ENCODE measurements at regions not wholly inside any gene's neighbourhood (a gene's known extent, or its start where the extent isn't known, plus 50 kb on each side); places are given as distances from the start of the nearest gene placed in this dataset.
"Not testable (repeated sequence)": the region's sequence is repeated elsewhere in the genome, so short reads cannot be mapped to it uniquely, and the experiment has no call there.

- H3K4me3 Mint-ChIP-seq, result no peak overlapping the region
- no peaks in the 10 kb centered on the region for H3K4me1 Mint-ChIP-seq
- H3K9me3 Mint-ChIP-seq, result peaks cover 0 to 2% of the 10 kb centered on the region in 2 donors
- no peak overlapping the region for H3K27ac Mint-ChIP-seq
- no peaks in the 10 kb centered on the region for H3K36me3 Mint-ChIP-seq
- no peak for ATAC-seq (replicated peaks)
- DNase-seq, result no peak
- peaks cover 15 to 18% of the 10 kb centered on the region in 2 donors for H3K27me3 Mint-ChIP-seq
Observed at GRCh38 chr17:34082404-34082803, 172.7 kb upstream of the CCL2 start.

DNA sequence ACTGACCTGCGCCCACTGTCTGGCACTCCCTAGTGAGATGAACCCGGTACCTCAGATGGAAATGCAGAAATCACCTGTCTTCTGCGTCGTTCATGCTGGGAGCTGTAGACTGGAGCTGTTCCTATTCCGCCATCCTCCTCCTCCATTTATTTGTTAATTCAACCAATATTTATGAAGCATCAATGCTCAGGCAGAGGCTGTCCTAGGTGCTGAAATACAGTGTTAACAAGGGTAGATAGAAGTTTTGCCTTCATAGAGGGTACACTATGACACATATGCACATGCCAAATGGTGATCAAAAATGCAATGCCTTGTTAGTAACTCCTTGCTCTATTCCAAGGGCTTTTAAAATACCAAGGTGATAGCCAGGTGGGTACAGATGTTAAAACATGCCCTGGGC is 166.0 kb upstream of the CCL2 start:
- DNase-seq; ATAC-seq (replicated peaks); H3K9me3 Mint-ChIP-seq; H3K4me3 Mint-ChIP-seq; H3K36me3 Mint-ChIP-seq; H3K4me1 Mint-ChIP-seq; H3K27ac Mint-ChIP-seq: not testable (repeated sequence)
- H3K27me3 Mint-ChIP-seq, result peaks cover 13 to 24% of the 10 kb centered on the region in 2 donors

DNA sequence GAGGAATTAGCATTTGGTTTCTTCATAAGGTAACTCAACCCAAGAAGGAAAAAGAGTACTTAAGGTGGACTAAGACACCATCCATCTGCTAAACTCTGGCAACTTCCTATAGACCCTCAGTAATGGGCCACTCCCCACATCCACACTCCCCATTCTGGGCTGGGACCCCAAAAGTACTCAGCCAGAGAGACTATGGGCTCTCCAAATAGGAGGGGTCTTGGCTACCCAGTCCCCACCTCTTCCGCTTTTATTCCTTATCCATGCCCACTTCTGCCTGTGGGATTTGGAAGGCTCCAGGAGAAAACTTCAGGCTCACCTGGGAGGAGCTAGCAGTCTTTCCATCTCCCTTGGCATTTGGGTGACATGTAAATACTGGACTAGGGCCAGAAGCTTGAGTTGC is 164.5 kb upstream of the CCL2 start:
- no peaks in the 10 kb centered on the region for H3K36me3 Mint-ChIP-seq
- DNase-seq, result no peak
- no peaks in the 10 kb centered on the region for H3K4me1 Mint-ChIP-seq
- no peak for ATAC-seq (replicated peaks)
- H3K4me3 Mint-ChIP-seq, result no peak overlapping the region
- H3K9me3 Mint-ChIP-seq, result no peaks in the 10 kb centered on the region
- peaks cover 13 to 24% of the 10 kb centered on the region in 2 donors for H3K27me3 Mint-ChIP-seq
- H3K27ac Mint-ChIP-seq, result no peak overlapping the region

DNA sequence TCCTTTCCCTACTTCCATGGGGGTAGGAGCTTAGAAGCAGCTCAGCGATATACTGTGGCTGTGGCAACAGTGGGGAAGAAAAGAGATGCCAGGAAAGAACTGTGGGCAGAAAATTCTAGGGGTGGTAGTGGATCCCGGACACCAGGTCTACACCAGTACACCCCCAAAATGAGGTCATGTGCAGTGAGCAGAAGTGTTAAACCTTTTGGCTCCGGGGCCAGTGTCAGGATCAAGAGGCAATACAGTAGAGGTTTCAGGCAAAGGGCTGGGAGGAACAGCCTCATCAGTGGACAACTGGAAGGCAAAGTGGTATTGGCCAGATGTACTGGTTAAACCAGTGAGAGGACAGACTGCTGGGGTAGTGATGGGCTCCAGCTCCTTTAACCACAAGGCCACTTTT is 163.1 kb upstream of the CCL2 start:
- Mint-ChIP-seq H3K9me3 (no peaks in the 10 kb centered on the region), H3K4me3 (no peak overlapping the region), H3K36me3 (no peaks in the 10 kb centered on the region), H3K27ac (no peak overlapping the region), H3K27me3 (peaks cover 20 to 29% of the 10 kb centered on the region in 2 donors), H3K4me1 (no peaks in the 10 kb centered on the region)
- DNase-seq (no peak), ATAC-seq (replicated peaks) (no peak)

DNA sequence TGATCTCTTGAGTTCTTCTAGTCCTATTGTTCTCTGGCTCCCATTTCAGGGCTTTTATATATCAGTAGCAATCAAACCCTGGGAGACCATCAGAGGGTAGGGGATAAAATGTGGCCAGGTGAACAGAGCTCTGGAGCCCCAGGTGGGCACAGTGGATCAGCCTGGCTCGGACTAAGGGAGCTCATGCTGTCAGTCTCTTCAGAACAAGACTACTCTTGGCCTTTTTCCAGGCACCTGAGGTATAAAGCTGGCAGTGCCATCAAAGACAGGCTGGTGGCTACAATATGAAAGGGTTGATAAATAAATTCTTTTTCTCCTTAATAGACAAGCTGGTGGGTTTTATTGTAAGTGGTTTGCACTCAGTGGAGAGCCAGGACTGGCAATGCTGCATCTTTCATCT is 160.0 kb upstream of the CCL2 start:
- no peak for DNase-seq
- Mint-ChIP-seq H3K9me3 (no peaks in the 10 kb centered on the region), H3K27me3 (peaks cover 24% of the 10 kb centered on the region in 2 donors), H3K4me3 (no peak overlapping the region), H3K4me1 (no peaks in the 10 kb centered on the region), H3K36me3 (no peaks in the 10 kb centered on the region), H3K27ac (no peak overlapping the region)
- no peak for ATAC-seq (replicated peaks)

DNA sequence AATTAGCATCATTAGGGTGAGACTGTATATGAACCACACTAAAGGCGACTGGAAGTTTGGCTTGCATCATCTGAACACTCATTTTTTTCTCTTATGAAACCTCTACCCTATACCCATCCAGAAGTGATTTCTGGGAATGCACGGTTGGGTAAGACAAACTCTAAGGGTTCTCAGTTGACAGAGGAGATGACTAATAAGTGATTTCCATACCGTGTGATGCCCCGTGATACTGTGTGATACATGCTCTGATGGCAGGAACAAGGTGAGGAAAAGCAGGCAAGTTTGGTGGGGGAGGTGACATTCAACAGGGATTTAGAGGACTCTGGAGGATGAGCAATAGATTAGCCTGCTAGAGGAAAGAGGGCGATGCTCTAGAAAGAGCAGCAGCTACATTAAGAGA is 156.4 kb upstream of the CCL2 start:
- no peak for DNase-seq
- H3K27ac Mint-ChIP-seq, result no peak overlapping the region
- peaks cover 6 to 23% of the 10 kb centered on the region in 2 donors for H3K27me3 Mint-ChIP-seq
- no peaks in the 10 kb centered on the region for H3K4me1 Mint-ChIP-seq
- H3K9me3 Mint-ChIP-seq, result no peaks in the 10 kb centered on the region
- ATAC-seq (replicated peaks), result no peak
- H3K4me3 Mint-ChIP-seq, result no peak overlapping the region
- H3K36me3 Mint-ChIP-seq, result no peaks in the 10 kb centered on the region

- H3K36me3 Mint-ChIP-seq, result no peaks in the 10 kb centered on the region
- no peak overlapping the region for H3K4me3 Mint-ChIP-seq
- H3K27ac Mint-ChIP-seq, result no peak overlapping the region
- H3K27me3 Mint-ChIP-seq, result peaks cover 6 to 23% of the 10 kb centered on the region in 2 donors
- ATAC-seq (replicated peaks), result no peak
- DNase-seq, result no peak
- H3K9me3 Mint-ChIP-seq, result no peaks in the 10 kb centered on the region
- H3K4me1 Mint-ChIP-seq, result no peaks in the 10 kb centered on the region
Observed at GRCh38 chr17:34099859-34100515, 155.1 kb upstream of the CCL2 start.

- ATAC-seq (replicated peaks) (no peak), DNase-seq (no peak)
- H3K27ac Mint-ChIP-seq, result no peak overlapping the region
- H3K4me1 Mint-ChIP-seq, result no peaks in the 10 kb centered on the region
- no peak overlapping the region for H3K4me3 Mint-ChIP-seq
- H3K36me3 Mint-ChIP-seq, result no peaks in the 10 kb centered on the region
- peaks cover 12 to 17% of the 10 kb centered on the region in 2 donors for H3K27me3 Mint-ChIP-seq
- H3K9me3 Mint-ChIP-seq, result no peaks in the 10 kb centered on the region
Observed at GRCh38 chr17:34107019-34107418, 148.1 kb upstream of the CCL2 start.

GRCh38 chr17:34110315-34110714 is 144.8 kb upstream of the CCL2 start:
- DNase-seq (no peak), ATAC-seq (replicated peaks) (no peak)
- Mint-ChIP-seq H3K27me3 (peaks cover 20 to 32% of the 10 kb centered on the region in 2 donors), H3K36me3 (no peaks in the 10 kb centered on the region), H3K4me3 (no peak overlapping the region), H3K9me3 (no peaks in the 10 kb centered on the region), H3K27ac (no peak overlapping the region), H3K4me1 (no peaks in the 10 kb centered on the region)

- peaks cover 20 to 37% of the 10 kb centered on the region in 2 donors for H3K27me3 Mint-ChIP-seq
- no peak overlapping the region for H3K27ac Mint-ChIP-seq
- no peaks in the 10 kb centered on the region for H3K9me3 Mint-ChIP-seq
- no peak for DNase-seq
- ATAC-seq (replicated peaks), result no peak
- no peak overlapping the region for H3K4me3 Mint-ChIP-seq
- no peaks in the 10 kb centered on the region for H3K4me1 Mint-ChIP-seq
- H3K36me3 Mint-ChIP-seq, result no peaks in the 10 kb centered on the region
Observed at GRCh38 chr17:34113089-34113488, 142.0 kb upstream of the CCL2 start.

- no peak for DNase-seq
- Mint-ChIP-seq H3K36me3 (no peaks in the 10 kb centered on the region), H3K4me1 (no peaks in the 10 kb centered on the region), H3K9me3 (no peaks in the 10 kb centered on the region), H3K27ac (no peak overlapping the region), H3K27me3 (peaks cover 20 to 37% of the 10 kb centered on the region in 2 donors), H3K4me3 (no peak overlapping the region)
- no peak for ATAC-seq (replicated peaks)
Observed at GRCh38 chr17:34114174-34114573, 140.9 kb upstream of the CCL2 start.

DNA sequence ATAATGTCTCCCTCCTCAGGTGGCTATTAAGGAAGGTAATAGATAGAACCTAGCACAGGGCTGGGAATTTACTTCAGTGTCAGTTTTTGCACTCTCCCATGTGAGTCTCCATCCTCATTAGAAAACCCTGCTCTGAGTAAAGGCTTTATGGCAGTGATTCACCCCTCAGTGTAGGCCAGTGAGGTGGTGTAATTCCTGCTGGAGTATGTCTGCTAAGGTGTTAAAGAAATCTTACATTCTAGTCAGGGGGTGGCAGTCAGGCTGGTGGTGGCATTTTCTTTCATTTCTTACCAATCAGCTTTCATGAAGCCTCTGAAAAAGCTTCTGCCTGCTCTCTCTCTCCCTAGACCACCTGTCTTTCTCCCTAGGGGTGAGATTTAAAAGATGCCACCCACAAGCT is 138.8 kb upstream of the CCL2 start:
- H3K4me3 Mint-ChIP-seq, result no peak overlapping the region
- peaks cover 15 to 36% of the 10 kb centered on the region in 2 donors for H3K27me3 Mint-ChIP-seq

DNA sequence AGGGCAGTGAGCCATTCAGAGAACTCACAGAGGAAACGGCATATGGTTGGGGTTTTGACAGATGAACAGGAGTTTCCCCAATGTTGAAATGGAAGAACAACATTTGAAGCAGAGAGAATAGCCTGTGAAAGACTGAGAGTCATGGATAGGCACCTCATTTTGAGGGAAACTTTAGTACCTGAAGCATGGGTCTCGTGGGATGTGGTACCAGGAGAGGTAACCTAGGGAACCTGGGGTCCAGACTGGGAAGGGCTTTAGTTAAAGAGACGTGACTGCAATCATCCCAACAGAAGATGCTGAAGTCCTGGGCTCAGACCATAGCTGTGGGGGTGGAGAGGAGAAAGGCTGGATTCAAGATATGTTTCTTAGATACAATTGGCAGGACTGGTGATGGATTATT is 137.8 kb upstream of the CCL2 start:
- H3K27ac Mint-ChIP-seq, result no peak overlapping the region
- no peak for DNase-seq
- H3K9me3 Mint-ChIP-seq, result no peaks in the 10 kb centered on the region
- H3K36me3 Mint-ChIP-seq, result no peaks in the 10 kb centered on the region
- ATAC-seq (replicated peaks), result no peak
- H3K4me1 Mint-ChIP-seq, result no peaks in the 10 kb centered on the region
- peaks cover 20 to 39% of the 10 kb centered on the region in 2 donors for H3K27me3 Mint-ChIP-seq
- no peak overlapping the region for H3K4me3 Mint-ChIP-seq

More for the DNA sequence above, 138.8 kb upstream of the CCL2 start:
- no peak overlapping the region for H3K27ac Mint-ChIP-seq
- no peak for ATAC-seq (replicated peaks)
- DNase-seq, result no peak
- no peaks in the 10 kb centered on the region for H3K9me3 Mint-ChIP-seq
- no peaks in the 10 kb centered on the region for H3K4me1 Mint-ChIP-seq
- H3K36me3 Mint-ChIP-seq, result no peaks in the 10 kb centered on the region

- Mint-ChIP-seq H3K27ac (no peak overlapping the region), H3K4me3 (no peak overlapping the region), H3K4me1 (no peaks in the 10 kb centered on the region), H3K9me3 (no peaks in the 10 kb centered on the region), H3K27me3 (peaks cover 17 to 34% of the 10 kb centered on the region in 2 donors), H3K36me3 (no peaks in the 10 kb centered on the region)
- ATAC-seq (replicated peaks) (no peak), DNase-seq (no peak)
Observed at GRCh38 chr17:34117811-34118210, 137.3 kb upstream of the CCL2 start.

DNA sequence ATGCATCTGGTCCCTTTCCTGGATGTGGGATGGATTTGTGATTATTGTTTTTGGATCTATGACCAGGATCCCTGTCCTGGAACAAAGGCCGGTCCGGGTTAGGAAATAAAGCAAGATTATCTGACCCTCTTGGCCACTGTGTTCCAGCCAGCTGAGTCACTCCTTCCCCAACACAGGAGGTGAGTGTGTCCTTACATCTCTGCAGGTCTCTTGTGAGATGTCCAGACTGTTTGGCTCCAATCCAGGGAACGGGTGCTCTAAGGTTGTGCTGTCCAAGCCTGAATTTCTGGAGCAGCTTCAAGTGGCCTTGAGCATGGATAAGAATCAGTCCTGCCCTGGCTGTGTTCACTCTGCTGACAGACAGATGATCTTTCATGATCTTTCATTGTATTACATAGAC is 136.5 kb upstream of the CCL2 start:
- H3K36me3 Mint-ChIP-seq, result no peaks in the 10 kb centered on the region
- no peaks in the 10 kb centered on the region for H3K4me1 Mint-ChIP-seq
- peaks cover 12 to 33% of the 10 kb centered on the region in 2 donors for H3K27me3 Mint-ChIP-seq
- ATAC-seq (replicated peaks) (no peak), DNase-seq (no peak)
- H3K4me3 Mint-ChIP-seq, result no peak overlapping the region
- H3K27ac Mint-ChIP-seq, result no peak overlapping the region
- no peaks in the 10 kb centered on the region for H3K9me3 Mint-ChIP-seq

GRCh38 chr17:34121311-34121710 is 133.8 kb upstream of the CCL2 start:
- peaks cover 0 to 2% of the 10 kb centered on the region in 2 donors for H3K9me3 Mint-ChIP-seq
- no peak overlapping the region for H3K4me3 Mint-ChIP-seq
- no peaks in the 10 kb centered on the region for H3K36me3 Mint-ChIP-seq
- H3K27me3 Mint-ChIP-seq, result peaks cover 12 to 33% of the 10 kb centered on the region in 2 donors
- H3K27ac Mint-ChIP-seq, result no peak overlapping the region
- ATAC-seq (replicated peaks), result no peak
- no peaks in the 10 kb centered on the region for H3K4me1 Mint-ChIP-seq
- DNase-seq, result no peak
